Left ventricle myocardium superior (tissue), 1 donor: ENCODE measurements at regions not wholly inside any gene's neighbourhood (a gene's known extent, or its start where the extent isn't known, plus 50 kb on each side); places are given as distances from the start of the nearest gene placed in this dataset.

ENCODE experiments used
- ATAC-seq: fragments of 200-7000 bp; cut with Tn5 transposase; one replicate; pipeline ENCODE4 v1.9.1; 2020; ENCODE audit warnings: mild to moderate bottlenecking, moderate library complexity
- DNase-seq: peaks from one replicate; pipeline ENCODE4 v3.0.0-alpha.2; 2020
- intact Hi-C: fragments of 100-400 bp; cut with micrococcal nuclease; formaldehyde crosslinking; loops from one replicate; pipeline ENCODE4 v1.11.0; 2022
- donor health status: DM: no; HTN: yes; CAD: no; lungs with severe emphysema.

DNA sequence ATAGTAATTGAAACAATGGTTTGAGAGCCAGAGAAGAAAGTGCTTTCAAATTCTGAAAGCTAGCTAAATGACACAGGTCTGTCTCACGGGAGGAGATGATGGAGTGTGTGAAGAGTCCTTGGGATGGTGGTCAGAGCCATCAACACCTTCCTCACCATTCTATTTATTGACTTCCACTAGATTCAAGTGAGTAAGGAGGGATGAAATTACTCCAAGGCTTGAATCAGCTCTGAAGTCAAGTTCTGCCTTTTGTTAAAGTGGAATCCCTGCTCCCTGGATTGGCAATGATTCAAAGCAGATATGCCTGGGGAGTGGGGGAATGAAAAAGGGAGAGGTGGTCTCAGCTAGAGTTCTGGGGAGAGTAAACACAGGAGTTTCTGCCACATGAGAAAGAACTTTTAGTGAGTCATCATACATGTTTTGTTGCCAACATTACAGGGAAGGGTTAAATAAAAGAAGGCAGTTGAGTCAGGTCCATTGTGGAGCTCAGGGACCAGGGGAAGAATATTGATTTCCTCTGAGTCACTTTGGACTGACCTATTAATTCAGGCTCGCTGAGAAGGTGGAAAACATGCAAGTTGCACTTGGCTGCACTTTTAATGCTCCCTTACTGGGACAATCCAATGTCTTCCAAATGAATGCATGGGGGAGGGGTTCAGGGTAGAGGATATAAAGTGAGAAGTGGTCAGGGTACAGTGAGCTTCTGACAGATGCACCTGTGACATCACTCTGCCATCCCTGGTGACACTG lies 142.7 kb downstream of the TBX5 start:
- no peak for DNase-seq
- ATAC-seq, result no peak
- intact Hi-C loops, result no loop called here

GRCh38 chr12:114257687-114258086 lies 148.3 kb downstream of the TBX5 start:
- ATAC-seq (no peak), DNase-seq (no peak)
- intact Hi-C loops, result no loop called here

DNA sequence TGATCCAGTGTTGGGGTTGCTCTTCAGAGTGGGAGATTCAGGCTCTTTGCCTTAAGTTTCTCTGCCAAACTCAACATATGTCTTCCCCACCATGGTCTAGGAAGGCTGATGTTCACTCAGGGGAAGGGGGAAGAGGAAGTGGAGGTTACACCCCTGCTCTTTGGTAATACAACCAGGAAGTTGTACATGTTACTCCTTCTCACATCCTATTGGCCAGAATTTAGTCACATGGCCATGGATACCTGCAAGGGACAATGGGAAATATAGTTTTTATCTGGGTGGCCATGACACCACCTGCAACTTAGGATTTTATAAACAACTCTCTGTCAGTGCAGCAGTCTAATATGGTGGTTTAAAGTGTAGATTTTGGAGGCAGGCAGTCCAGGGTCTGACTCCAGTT lies 150.9 kb downstream of the TBX5 start:
- intact Hi-C loops, result no loop called here
- DNase-seq (no peak), ATAC-seq (no peak)

GRCh38 chr12:114253976-114254778 lies 151.8 kb downstream of the TBX5 start:
- DNase-seq (no peak), ATAC-seq (no peak)
- intact Hi-C loops, result no loop called here

- ATAC-seq, result no peak
- intact Hi-C loops, result no loop called here
These were observed 157.4 kb downstream of the TBX5 start for GRCh38 chr12:114248527-114248926.

DNA sequence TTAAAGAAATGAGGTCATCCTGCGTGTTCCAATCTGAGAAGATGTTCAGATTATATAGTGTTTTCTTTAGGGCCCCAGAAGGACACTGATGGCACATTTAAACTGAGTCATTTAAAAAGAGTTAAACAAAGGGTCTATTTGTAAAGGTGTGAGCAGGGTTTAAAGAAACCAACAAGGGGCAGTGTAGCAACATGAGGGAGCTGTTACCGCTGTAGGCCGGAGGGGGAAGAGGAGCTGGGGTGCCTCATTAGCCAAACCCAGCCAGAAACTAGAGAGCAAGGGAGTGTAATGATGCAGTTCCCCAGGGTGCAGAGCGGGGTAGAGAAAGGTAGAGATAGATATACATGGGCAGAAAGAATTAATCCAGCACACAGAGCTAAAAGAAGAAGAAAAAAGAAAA lies 160.4 kb downstream of the TBX5 start:
- intact Hi-C loops, result no loop called here
- no peak for DNase-seq
- ATAC-seq, result peak; percentile 70

More at GRCh38 chr12:114248527-114248926, 157.4 kb downstream of the TBX5 start:
- no peak for DNase-seq

DNA sequence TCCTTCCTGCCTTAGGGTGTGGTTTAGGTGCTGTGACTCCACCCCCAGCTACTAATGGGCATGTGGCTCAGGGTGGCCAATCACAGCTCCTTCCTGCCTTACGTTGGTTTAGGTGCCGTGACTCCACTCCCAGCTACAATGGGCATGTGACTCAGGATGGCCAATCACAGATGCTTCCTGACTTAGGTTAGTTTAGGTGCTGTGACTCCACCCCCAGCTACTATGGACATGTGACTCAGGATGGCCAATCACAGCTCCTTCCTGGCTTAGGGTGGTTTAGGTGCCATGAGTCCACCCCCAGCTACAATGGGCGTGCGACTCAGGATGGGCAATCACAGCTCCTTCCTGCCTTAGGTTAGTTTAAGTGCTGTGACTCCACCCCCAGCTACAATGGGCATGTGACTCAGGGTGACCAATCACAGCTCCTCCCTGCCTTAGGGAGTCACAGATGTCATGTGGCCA lies 163.9 kb downstream of the TBX5 start:
- DNase-seq (no peak), ATAC-seq (no peak)
- intact Hi-C loops, result no loop called here

- intact Hi-C loops, result no loop called here
- peak; percentile 6 for ATAC-seq
- no peak for DNase-seq
These were observed 165.7 kb downstream of the TBX5 start for GRCh38 chr12:114240288-114240687.

GRCh38 chr12:114238808-114239207 lies 167.1 kb downstream of the TBX5 start:
- intact Hi-C loops, result no loop called here
- ATAC-seq (peak; percentile 96), DNase-seq (peak; percentile 63)

GRCh38 chr12:114237230-114237629 lies 168.7 kb downstream of the TBX5 start:
- DNase-seq (no peak), ATAC-seq (no peak)
- intact Hi-C loops, result no loop called here

DNA sequence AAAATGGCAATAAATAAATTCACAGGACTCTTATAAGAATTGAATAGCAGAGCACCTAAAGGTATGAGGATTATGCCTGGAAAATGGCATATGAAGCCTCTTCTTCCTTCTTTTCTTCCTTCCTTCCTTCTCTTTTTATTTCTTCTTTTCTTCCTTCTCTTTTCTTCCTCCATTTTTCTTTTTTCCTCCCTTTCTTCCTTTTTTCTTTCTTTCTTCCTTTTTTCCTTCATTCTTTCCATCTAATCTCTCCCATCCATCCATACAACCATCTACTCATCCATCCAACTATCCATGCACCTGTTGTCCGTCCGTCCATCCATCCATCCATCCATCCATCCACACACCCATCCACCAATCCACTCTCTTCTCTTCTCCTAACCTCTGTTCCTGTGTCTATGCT lies 173.8 kb downstream of the TBX5 start:
- DNase-seq (no peak), ATAC-seq (no peak)
- intact Hi-C loops, result no loop called here

DNA sequence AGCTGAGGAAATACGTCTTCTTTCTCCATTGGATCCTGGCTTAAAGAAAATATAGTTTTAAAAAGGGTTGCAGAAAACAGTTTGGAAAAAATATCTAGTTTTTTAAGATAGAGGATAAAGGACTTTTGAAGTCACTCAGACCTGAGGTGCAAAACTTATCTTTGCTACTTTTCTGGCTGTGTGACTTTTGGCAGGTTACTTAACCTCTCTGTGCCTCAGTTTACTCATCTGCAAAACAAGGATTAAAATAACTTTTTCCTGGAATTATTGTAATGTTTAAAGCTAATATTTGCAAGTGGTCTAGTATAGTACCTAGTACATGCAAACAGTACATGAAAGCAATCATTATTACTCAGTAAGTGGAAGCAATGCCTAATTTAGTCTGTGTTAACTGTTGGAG lies 176.8 kb downstream of the TBX5 start:
- no peak for DNase-seq
- ATAC-seq, result no peak
- intact Hi-C loops, result no loop called here

- intact Hi-C loops, result no loop called here
- ATAC-seq (no peak), DNase-seq (no peak)
These were observed 179.6 kb downstream of the TBX5 start for GRCh38 chr12:114226241-114226928.

DNA sequence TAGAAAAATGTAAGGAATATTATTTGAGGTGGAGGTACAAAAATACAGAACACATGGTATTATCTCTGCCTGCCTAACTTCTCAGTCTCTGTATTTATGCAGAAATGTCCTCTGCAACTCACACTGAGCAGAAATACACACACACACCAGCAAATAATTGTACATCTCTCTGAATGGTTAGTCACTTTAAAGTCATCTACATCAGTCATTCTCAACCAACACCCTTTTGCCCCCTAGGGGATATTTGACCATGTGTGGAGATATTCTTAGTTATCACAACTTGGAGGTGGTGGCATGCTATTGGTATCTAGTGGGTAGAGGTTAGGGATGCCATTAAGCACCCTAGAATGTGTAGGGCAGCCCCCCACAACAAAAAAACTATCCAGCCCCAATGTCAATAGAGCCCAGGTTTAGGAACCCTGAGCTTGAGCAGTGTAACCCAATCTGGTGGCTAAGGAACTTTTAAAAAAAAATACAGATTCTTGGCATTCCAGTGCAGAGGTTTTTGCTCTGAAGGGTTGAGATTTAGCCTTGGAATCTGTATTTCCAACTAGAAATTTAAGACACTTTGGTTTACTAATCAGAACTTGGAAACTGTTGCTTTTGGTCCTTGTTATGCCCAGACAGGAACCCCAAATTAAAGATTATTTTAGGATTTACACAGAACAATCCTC lies 183.8 kb downstream of the TBX5 start:
- intact Hi-C loops, result no loop called here
- ATAC-seq, result no peak
- DNase-seq, result no peak

DNA sequence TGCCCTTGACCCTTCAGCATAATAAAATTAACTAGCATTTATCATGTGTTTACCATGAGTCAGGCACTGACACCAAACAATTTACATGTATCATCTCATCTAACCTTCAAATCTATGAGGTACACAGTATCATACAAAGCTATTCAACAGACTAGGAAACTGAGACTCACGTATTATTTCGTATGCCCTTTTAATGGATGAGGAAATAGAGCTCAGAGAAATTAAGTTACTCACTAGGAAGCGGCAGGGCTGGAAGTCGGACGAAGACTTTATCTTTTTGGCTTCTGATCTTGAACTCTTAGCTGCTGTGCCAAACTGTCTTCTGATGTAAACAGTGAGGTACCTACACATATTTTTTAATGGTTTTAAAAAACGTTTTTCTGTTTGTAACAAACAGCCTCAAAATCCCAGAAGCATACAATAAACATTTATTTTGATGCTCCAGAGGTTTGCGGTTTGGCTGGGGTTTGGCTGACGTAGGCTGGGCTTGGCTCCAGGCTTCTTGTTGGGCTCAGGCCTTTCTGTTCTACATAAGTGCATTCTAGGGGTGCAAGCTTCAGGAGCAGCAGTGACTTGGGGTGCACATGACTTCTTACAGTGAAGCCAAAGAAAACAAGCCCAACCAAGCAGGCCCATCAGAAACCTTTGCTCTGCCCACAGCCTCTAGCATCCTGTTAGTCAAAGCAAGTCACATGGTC lies 184.7 kb downstream of the TBX5 start:
- DNase-seq (peak; percentile 62), ATAC-seq (peak; percentile 56)
- intact Hi-C loops, result no loop called here

DNA sequence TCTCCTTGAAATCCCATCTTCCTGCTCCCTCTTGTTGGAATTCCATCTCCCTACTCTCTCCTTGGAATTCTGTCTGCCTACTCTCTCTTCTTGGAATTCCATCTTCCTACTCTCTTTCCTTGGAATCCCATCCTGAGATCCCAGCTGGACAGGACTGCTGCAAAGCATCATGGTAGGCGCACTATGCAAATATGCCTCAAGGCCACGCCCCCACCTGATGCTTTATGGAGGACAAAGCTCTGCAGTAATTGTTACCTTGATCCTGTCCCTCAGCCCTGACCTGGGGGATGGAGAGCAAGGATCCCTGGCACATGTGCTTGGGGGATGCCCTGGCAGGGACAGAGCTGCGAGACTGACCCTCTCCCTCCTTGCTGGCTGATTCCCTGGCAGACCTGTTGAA lies 185.6 kb downstream of the TBX5 start:
- ATAC-seq (no peak), DNase-seq (no peak)
- intact Hi-C loops, result no loop called here

DNA sequence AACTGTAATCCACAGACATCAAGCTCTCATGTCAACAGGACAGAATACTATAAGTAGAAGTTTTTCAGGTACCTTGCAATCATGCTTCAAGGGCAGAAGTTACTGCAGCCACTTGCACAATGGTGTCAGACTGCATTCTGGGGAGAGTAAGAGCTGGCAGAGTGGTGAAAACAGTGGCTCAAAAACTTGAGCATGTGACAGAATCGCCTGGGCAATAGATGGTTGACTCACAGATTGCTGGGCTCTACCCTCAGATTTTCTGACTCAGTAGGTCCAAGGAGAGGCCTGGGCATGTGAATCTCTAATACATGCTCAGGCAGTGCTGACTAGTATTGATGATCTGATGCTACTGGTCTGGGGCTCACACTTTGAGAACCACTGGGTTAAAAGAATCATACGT lies 187.8 kb downstream of the TBX5 start:
- intact Hi-C loops, result no loop called here
- ATAC-seq (no peak), DNase-seq (no peak)

DNA sequence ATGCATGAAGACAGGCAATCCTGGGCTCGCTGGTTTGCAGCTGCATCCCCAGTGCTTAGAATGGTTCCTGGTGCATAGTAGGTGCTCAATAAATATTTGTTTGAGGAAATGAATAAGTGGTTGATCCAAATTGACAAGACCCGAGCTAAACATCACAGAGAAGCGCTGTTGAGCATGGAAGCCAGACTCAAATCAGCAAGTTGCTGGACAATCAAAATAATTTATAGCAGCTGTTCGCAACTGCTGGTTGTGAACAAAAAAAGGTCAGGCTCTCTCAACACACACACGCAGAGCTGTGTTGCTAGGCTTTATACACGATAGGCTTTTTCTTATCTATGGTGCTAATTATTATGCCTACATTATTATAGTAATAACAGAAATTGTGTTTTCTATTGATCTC lies 190.2 kb downstream of the TBX5 start:
- intact Hi-C loops, result no loop called here
- DNase-seq, result no peak
- no peak for ATAC-seq

DNA sequence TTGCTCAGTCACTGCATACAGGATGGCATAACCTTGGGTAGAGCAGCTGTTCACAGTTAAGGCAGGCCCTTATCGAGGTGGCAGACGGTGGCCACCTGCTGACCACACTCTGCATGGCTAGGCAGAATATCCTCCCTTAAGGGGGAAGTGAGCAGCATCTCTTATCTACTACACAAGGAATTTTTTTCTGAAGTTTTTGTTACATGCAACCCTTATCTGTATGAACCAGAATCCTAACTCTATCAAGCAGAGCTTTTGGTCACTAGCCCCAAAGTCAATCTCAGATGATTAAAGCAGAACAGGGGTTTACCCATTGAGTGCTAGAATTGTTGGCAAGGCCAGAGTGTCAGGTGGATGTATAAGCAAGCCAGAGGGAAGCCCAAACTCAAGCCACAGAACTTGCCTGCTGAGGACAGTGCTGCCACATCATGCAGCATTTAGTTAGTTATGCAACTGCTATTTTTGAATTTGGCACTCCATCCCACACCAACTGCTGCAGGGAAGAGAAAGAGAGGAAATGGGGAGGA lies 192.8 kb downstream of the TBX5 start:
- intact Hi-C loops, result no loop called here
- ATAC-seq (peak; percentile 94), DNase-seq (peak; percentile 47)
